Cardiac muscle cell (in vitro differentiated cells and primary cell): ENCODE measurements at regions not wholly inside any gene's neighbourhood (a gene's known extent, or its start where the extent isn't known, plus 50 kb on each side); places are given as distances from the start of the nearest gene placed in this dataset.

Experiments
- DNase-seq, 2 donors: peaks; one replicate each; pipeline versions ENCODE4 v3.0.0 to v3.0.0-alpha.2; 2010 to 2017; ENCODE audit warnings: low read depth in 1 of 2, low spot score in 1 of 2
- H3K27ac ChIP-seq: fragments of 200-600 bp; sonication (generic); 2 replicates; pipeline ENCODE4 v1.5.1; 2016
- H3K27me3 ChIP-seq: fragments of 200-600 bp; sonication (generic); 2 replicates; pipeline ENCODE4 v1.6.0; 2016; ENCODE audit warnings: control low read depth
- H3K36me3 ChIP-seq: fragments of 200-600 bp; sonication (generic); 2 replicates; pipeline ENCODE4 v1.5.1; 2016; ENCODE audit warnings: control low read depth
- H3K4me1 ChIP-seq: fragments of 200-600 bp; sonication (generic); 2 replicates; pipeline ENCODE4 v1.8.1; 2017; ENCODE audit warnings: low read depth, mild to moderate bottlenecking, mixed run types
- H3K4me3 ChIP-seq: fragments of 200-600 bp; sonication (generic); 2 replicates; pipeline ENCODE4 v1.5.1; 2016; ENCODE audit warnings: mild to moderate bottlenecking
- H3K9me3 ChIP-seq: fragments of 200-600 bp; sonication (generic); 2 replicates; pipeline ENCODE4 v1.5.1; 2017; ENCODE audit warnings: low read depth, mild to moderate bottlenecking, control low read depth
- CTCF ChIP-seq: IDR thresholded peaks from 2 replicates; pipeline ENCODE4 v1.5.1; 2012; ENCODE audit warnings: low read depth, mild to moderate bottlenecking, low read length

DNA sequence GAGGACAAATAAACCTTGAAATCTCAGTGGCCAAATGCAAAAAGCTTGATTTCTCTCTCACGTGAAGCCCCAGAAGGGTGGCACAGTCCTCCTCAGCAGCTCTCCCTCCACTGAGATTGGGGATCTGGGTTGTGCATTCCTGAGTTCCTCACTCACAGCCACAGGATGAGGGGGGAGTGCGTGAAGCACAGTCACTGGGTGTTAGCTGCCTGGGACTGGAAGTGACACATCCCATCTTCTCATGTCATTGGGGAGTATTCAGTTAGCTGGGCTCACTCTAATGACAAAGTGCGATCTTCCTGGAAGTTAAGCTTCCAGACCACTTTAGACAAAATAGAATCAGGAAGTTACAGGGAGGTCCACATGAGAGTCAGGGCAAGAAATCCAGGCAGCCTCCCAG lies 192.2 kb upstream of the LRFN2 start:
- Histone ChIP-seq H3K4me3 (no peak overlapping the region), H3K36me3 (no peaks in the 10 kb centered on the region), H3K4me1 (no peaks in the 10 kb centered on the region), H3K9me3 (no peaks in the 10 kb centered on the region), H3K27me3 (no peaks in the 10 kb centered on the region), H3K27ac (no peak overlapping the region)
- DNase-seq = no peak
- TF ChIP-seq CTCF = no peak

DNA sequence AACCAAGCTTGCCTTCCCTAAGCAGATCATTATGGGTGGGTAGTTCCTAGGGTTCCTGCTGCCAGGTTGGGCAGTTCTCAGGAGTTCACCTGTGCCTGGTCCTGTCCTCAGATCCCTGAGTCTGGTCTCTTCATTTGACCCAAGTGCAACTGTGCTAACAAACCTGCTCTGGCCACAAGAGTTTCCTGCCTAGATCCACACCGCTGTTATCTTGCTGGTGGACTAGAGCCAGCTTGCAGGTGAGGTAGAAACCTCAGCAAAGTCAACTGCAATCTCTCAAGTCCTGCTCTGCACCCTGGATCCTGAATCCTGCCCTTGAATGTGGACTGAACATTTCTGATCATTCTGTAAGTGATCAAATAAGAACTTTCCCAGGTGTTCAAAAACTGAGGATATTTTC lies 191.8 kb upstream of the LRFN2 start:
- TF ChIP-seq CTCF = no peak
- no peak overlapping the region for H3K27ac ChIP-seq
- no peak overlapping the region for H3K4me3 ChIP-seq
- no peaks in the 10 kb centered on the region for H3K27me3 ChIP-seq
- no peaks in the 10 kb centered on the region for H3K9me3 ChIP-seq
- H3K36me3 ChIP-seq = no peaks in the 10 kb centered on the region
- no peaks in the 10 kb centered on the region for H3K4me1 ChIP-seq
- no peak for DNase-seq

DNA sequence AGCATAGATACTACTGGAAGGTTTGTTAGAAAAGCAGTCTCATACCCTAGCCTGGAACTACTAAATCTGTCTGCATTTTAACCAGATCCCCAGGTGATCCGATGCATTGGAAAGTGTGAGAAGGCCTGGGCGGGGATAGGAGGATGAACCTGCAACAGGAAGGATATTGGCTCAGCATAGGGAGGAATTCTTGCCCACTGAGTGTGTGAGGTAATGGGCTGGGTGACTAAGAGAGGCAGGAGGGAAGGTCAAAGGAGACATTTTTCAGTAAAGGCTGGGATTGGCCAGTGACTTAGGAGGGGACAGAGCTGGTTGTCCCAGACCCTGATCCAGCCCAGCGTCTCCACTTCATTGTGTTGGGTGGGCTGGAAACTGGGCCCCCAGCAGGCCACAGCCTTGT lies 191.0 kb upstream of the LRFN2 start:
- Histone ChIP-seq H3K27ac (no peak overlapping the region), H3K4me1 (no peaks in the 10 kb centered on the region), H3K9me3 (no peaks in the 10 kb centered on the region), H3K4me3 (no peak overlapping the region), H3K27me3 (no peaks in the 10 kb centered on the region), H3K36me3 (no peaks in the 10 kb centered on the region)
- TF ChIP-seq CTCF = no peak
- no peak for DNase-seq

- no peaks in the 10 kb centered on the region for H3K36me3 ChIP-seq
- H3K9me3 ChIP-seq = no peaks in the 10 kb centered on the region
- DNase-seq = no peak
- no peak for TF ChIP-seq CTCF
- no peaks in the 10 kb centered on the region for H3K4me1 ChIP-seq
- H3K27me3 ChIP-seq = no peaks in the 10 kb centered on the region
- no peak overlapping the region for H3K4me3 ChIP-seq
- H3K27ac ChIP-seq = no peak overlapping the region
Observed at GRCh38 chr6:40774932-40775331, 187.8 kb upstream of the LRFN2 start.

GRCh38 chr6:40770794-40771193 lies 183.6 kb upstream of the LRFN2 start:
- no peaks in the 10 kb centered on the region for H3K36me3 ChIP-seq
- no peaks in the 10 kb centered on the region for H3K9me3 ChIP-seq
- H3K27ac ChIP-seq = no peak overlapping the region
- no peak for DNase-seq
- no peak for TF ChIP-seq CTCF
- H3K4me3 ChIP-seq = no peak overlapping the region
- H3K4me1 ChIP-seq = no peaks in the 10 kb centered on the region
- H3K27me3 ChIP-seq = no peaks in the 10 kb centered on the region

DNA sequence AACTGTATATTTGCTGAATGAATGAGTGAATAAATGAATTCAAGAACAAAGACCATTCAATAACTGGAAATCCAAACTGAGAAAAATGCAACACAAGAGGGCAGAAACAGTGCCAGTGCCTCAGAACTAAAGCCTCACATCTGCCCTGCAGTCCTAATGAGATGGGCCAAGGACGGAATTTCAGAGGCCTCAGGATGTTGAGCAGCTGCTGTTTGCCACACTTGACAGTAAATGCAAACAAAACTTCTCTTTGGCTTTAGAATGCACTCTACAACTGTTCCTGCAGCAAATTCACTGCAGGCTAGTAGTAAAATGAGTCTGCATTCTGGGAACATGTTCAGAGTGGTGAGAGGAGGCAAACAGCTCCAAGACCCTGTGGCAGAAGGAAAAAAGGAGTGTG lies 177.6 kb upstream of the LRFN2 start:
- H3K27ac ChIP-seq = no peak overlapping the region
- H3K36me3 ChIP-seq = no peaks in the 10 kb centered on the region
- DNase-seq = no peak
- H3K4me1 ChIP-seq = no peaks in the 10 kb centered on the region
- no peaks in the 10 kb centered on the region for H3K27me3 ChIP-seq
- TF ChIP-seq CTCF = no peak
- no peaks in the 10 kb centered on the region for H3K9me3 ChIP-seq
- H3K4me3 ChIP-seq = no peak overlapping the region
